A673 (cell line): ENCODE measurements at regions not wholly inside any gene's neighbourhood (a gene's known extent, or its start where the extent isn't known, plus 50 kb on each side); places are given as distances from the start of the nearest gene placed in this dataset.

Source experiments
- BruUV-seq: library from RNA; stranded (reverse); fragments of 400-500 nt; replicated peaks from 2 replicates; lab custom pipeline; 2021; lab: Mats Ljungman, UMichigan
- CTCF ChIA-PET: fragments of 300-600 bp; sonication (Branson Sonifier 250); formaldehyde crosslinking; loops from one replicate; lab custom pipeline; 2022; ENCODE audit warnings: antibody characterized with exemption; lab: Charles Lee
- POLR2A ChIA-PET: fragments of 300-600 bp; sonication (Branson Sonifier 250); formaldehyde crosslinking; loops from one replicate; lab custom pipeline; 2022; ENCODE audit warnings: antibody characterized with exemption; ENCODE audit not compliant: low non-redundant PET; lab: Charles Lee
- DNase-seq: peaks from one replicate; pipeline ENCODE4 v3.0.0-alpha.2; 2015; ENCODE audit warnings: low spot score
- H3K27ac ChIP-seq: fragments of 200-600 bp; sonication (generic); 2 replicates; pipeline ENCODE4 v1.5.1; 2016; ENCODE audit warnings: mixed run types, low read depth, mild to moderate bottlenecking, mixed read lengths, antibody characterized with exemption, low read length; ENCODE audit not compliant: poor library complexity, severe bottlenecking
- H3K27me3 ChIP-seq: fragments of 200-600 bp; sonication (generic); replicated peaks from 2 replicates; pipeline ENCODE4 v1.6.1; 2017; ENCODE audit warnings: mixed run types, low read depth, mild to moderate bottlenecking, mixed read lengths, antibody characterized with exemption, low read length; ENCODE audit not compliant: insufficient read depth, poor library complexity
- H3K36me3 ChIP-seq: fragments of 200-600 bp; sonication (generic); 2 replicates; pipeline ENCODE4 v1.6.1; 2016; ENCODE audit warnings: mixed run types, mild to moderate bottlenecking, mixed read lengths, antibody characterized with exemption, low read length; ENCODE audit not compliant: insufficient read depth, poor library complexity, severe bottlenecking
- H3K4me1 ChIP-seq: fragments of 200-600 bp; sonication (generic); 2 replicates; pipeline ENCODE4 v1.6.1; 2017; ENCODE audit warnings: mixed run types, mild to moderate bottlenecking, mixed read lengths, antibody characterized with exemption, low read length; ENCODE audit not compliant: insufficient read depth, poor library complexity, severe bottlenecking
- H3K4me3 ChIP-seq: fragments of 200-600 bp; sonication (generic); 2 replicates; pipeline ENCODE4 v1.5.1; 2016; ENCODE audit warnings: low read depth, mixed run types, mild to moderate bottlenecking, mixed read lengths, low read length; ENCODE audit not compliant: poor library complexity, severe bottlenecking
- H3K9me3 ChIP-seq: fragments of 200-600 bp; sonication (generic); 2 replicates; pipeline ENCODE4 v1.6.1; 2016; ENCODE audit warnings: mixed run types, low read depth, mild to moderate bottlenecking, mixed read lengths, antibody characterized with exemption, low read length; ENCODE audit not compliant: poor library complexity, severe bottlenecking
- EZH2 ChIP-seq: fragments of 200-600 bp; sonication (generic); IDR thresholded peaks from 2 replicates; pipeline ENCODE4 v1.6.1; 2017; ENCODE audit warnings: borderline replicate concordance, low read depth, mild to moderate bottlenecking, mixed read lengths, antibody characterized with exemption, low read length; ENCODE audit not compliant: poor library complexity, severe bottlenecking
- intact Hi-C: fragments of 100-400 bp; cut with micrococcal nuclease; formaldehyde crosslinking; loops from one replicate; pipeline ENCODE4 v1.10.0; 2022; ENCODE audit not compliant: unreplicated experiment
- TF ChIP-seq, protein P1 (sequence below): fragments of 300-800, 200-600 bp; sonication (generic); conservative IDR thresholded peaks from 2 replicates; pipeline ENCODE4 v1.5.1; 2017; ENCODE audit warnings: low read depth, mild to moderate bottlenecking, antibody characterized with exemption, low read length, moderate library complexity, mixed read lengths

DNA sequence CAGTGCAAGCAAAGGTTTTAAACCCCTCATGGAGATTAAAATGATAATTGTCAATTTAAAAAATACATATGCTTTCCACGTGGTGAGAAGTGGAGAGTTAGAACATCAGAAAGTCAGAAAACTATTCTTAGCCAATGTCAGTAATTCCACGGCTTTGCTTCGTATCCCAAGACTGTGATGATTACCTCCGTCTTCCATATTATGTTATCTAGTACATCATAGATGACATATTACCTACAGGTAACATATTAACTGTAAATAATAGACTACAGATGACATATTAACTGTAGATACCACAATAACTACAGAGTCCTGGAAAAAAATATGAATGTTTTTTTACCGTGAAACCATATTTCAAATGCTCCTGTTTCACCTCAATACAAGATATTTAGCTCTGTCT is 579.4 kb upstream of the PFKP start:
- CTCF ChIA-PET, result interaction anchor here (0.5 kb wide), 1 partner anchor 1060 kb away, joined by 3 read pairs; no protein-coding TSS in a partner anchor
- no peak overlapping the region for H3K4me3 ChIP-seq
- no TSS peak for BruUV-seq
- H3K27me3 ChIP-seq, result peaks cover 55% of the 10 kb centered on the region
- TF ChIP-seq, protein P1, sequence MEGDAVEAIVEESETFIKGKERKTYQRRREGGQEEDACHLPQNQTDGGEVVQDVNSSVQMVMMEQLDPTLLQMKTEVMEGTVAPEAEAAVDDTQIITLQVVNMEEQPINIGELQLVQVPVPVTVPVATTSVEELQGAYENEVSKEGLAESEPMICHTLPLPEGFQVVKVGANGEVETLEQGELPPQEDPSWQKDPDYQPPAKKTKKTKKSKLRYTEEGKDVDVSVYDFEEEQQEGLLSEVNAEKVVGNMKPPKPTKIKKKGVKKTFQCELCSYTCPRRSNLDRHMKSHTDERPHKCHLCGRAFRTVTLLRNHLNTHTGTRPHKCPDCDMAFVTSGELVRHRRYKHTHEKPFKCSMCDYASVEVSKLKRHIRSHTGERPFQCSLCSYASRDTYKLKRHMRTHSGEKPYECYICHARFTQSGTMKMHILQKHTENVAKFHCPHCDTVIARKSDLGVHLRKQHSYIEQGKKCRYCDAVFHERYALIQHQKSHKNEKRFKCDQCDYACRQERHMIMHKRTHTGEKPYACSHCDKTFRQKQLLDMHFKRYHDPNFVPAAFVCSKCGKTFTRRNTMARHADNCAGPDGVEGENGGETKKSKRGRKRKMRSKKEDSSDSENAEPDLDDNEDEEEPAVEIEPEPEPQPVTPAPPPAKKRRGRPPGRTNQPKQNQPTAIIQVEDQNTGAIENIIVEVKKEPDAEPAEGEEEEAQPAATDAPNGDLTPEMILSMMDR, result no peak
- no peak for TF ChIP-seq EZH2
- peaks cover 4% of the 10 kb centered on the region for H3K4me1 ChIP-seq
- no peaks in the 10 kb centered on the region for H3K36me3 ChIP-seq
- intact Hi-C loops, result no loop called here
- POLR2A ChIA-PET, result no interaction called here
- DNase-seq, result no peak
- H3K9me3 ChIP-seq, result no peaks in the 10 kb centered on the region
- no peak overlapping the region for H3K27ac ChIP-seq

DNA sequence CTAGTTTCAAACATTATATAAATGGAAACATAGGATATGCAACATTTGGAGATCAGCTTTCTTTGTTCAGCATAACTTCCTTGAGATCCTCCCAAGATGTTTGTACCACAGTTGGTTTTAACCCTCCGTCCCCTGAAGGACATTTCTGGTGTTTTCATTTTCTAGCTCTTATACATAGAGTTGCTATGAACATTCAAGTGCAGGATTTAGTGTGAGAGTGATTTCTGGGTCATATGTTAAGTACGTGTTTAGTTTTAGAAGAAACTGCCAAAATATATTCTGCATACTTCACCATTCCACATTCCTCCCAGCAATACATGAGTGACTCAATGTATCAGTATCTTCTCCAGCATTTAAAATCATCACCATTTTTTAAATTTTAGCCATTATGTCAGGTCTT is 588.7 kb upstream of the PFKP start:
- H3K27ac ChIP-seq, result no peak overlapping the region

DNA sequence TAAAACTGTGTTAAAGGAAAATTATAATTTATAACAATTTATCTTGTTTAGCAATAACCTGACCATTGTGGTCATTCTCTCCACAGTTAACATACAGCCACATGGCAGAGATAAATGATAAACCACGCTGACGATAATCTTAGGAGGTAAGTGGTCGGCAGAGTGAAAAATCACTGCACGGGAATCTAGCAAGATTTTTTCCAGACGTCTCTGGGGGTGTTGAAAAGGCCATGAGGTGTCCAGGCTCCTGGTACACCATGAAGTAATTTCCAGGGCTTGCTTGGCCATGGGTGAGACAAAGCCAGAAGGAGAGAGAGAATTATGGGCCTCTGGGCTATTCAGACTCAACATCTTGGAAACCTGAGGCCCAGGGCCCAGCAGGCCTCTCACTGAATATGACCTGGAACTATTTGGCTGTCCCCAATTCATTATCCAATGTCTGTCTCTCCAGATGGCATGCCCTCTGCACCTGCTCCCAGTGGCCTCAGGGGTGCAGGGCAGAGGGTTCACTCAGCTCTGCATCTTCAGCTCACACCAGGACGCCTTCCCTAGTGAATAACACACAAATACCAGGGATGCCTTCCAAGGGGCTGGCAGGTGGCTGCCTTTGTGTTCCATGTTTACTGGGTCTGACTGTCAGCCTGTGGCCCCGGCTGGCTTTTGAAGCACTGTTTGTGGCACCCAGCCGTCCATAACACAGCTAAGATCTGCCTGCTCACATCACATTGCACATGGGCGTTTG is 590.4 kb upstream of the PFKP start:
- intact Hi-C loops, result no loop called here
- ChIA-PET POLR2A (no interaction called here), CTCF (no interaction called here)
- Histone ChIP-seq H3K4me3 (no peak overlapping the region), H3K27ac (no peak overlapping the region), H3K9me3 (no peaks in the 10 kb centered on the region), H3K36me3 (no peaks in the 10 kb centered on the region), H3K4me1 (no peaks in the 10 kb centered on the region), H3K27me3 (peaks cover 59% of the 10 kb centered on the region)
- no peak for DNase-seq
- no TSS peak for BruUV-seq
- no peak for TF ChIP-seq EZH2
- TF ChIP-seq, protein P1, result no peak

More for the DNA sequence above, 588.7 kb upstream of the PFKP start:
- POLR2A ChIA-PET, result no interaction called here
- CTCF ChIA-PET, result no interaction called here
- TF ChIP-seq EZH2, result no peak
- TF ChIP-seq, protein P1, result no peak
- intact Hi-C loops, result no loop called here
- Histone ChIP-seq H3K4me3 (no peak overlapping the region), H3K36me3 (no peaks in the 10 kb centered on the region), H3K9me3 (no peaks in the 10 kb centered on the region), H3K27me3 (peaks cover 52% of the 10 kb centered on the region), H3K4me1 (no peaks in the 10 kb centered on the region)
- DNase-seq, result no peak
- BruUV-seq, result no TSS peak
